Stomach (tissue), 4 donors: ENCODE measurements at regions not wholly inside any gene's neighbourhood (a gene's known extent, or its start where the extent isn't known, plus 50 kb on each side); places are given as distances from the start of the nearest gene placed in this dataset.
"Not testable (repeated sequence)": the region's sequence is repeated elsewhere in the genome, so short reads cannot be mapped to it uniquely, and the experiment has no call there.

ENCODE experiments used
- POLR2A ChIP-seq, 4 donors: fragments of 450-650 bp; IDR thresholded peaks; one replicate each; pipeline ENCODE4 v1.6.1; 2016; ENCODE audit warnings: antibody characterized with exemption in 4 of 4, control low read depth in 2 of 4, mild to moderate bottlenecking in 1 of 4, moderate library complexity in 1 of 4
- TF ChIP-seq, protein P1 (sequence below), 7 experiments: fragments of 450-650 bp in 4 of 7; fragments of 200-600 bp in 3 of 7; sonication (generic) in 3 of 7; IDR thresholded peaks; one replicate each; pipeline ENCODE4 v1.5.1; 2016 to 2019; ENCODE audit warnings: antibody characterized with exemption in 7 of 7, control low read depth in 2 of 7, mild to moderate bottlenecking in 1 of 7

DNA sequence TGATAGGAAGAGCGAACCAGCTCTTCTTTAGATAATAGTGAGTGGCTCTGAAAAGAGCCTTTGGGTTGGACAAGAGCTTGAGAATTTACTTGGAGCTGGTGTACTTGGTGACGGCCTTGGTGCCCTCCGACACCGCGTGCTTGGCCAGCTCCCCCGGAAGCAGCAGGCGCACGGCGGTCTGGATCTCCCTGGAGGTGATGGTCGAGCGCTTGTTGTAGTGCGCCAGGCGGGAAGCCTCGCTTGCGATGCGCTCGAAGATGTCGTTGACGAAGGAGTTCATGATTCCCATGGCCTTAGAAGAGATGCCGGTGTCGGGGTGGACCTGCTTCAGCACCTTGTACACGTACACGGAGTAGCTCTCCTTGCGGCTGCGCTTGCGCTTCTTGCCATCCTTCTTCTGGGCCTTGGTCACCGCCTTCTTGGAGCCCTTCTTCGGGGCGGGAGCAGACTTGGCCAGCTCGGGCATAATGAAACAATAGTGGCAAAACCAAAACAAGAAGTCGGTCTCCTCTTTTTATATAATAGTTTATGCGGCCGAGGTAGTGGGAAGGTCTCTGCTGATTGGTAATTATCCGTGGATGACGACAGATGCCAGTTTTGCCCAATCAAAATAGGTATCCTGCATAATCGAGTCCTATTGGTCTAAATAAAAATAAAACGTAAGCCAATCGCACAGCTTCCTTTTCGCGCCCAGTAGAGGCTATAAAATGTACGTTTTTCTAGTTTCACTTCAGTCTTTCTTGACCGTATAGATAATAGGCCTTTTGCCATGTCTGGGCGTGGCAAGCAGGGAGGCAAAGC lies 104.6 kb downstream of the OR2B2 start:
- TF ChIP-seq POLR2A (IDR thresholded peaks at IDR 0.05) = not testable (repeated sequence)
- TF ChIP-seq, protein P1, sequence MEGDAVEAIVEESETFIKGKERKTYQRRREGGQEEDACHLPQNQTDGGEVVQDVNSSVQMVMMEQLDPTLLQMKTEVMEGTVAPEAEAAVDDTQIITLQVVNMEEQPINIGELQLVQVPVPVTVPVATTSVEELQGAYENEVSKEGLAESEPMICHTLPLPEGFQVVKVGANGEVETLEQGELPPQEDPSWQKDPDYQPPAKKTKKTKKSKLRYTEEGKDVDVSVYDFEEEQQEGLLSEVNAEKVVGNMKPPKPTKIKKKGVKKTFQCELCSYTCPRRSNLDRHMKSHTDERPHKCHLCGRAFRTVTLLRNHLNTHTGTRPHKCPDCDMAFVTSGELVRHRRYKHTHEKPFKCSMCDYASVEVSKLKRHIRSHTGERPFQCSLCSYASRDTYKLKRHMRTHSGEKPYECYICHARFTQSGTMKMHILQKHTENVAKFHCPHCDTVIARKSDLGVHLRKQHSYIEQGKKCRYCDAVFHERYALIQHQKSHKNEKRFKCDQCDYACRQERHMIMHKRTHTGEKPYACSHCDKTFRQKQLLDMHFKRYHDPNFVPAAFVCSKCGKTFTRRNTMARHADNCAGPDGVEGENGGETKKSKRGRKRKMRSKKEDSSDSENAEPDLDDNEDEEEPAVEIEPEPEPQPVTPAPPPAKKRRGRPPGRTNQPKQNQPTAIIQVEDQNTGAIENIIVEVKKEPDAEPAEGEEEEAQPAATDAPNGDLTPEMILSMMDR (IDR thresholded peaks at IDR 0.05) = not testable (repeated sequence)
